HG03432 (cell line): ENCODE measurements at regions not wholly inside any gene's neighbourhood (a gene's known extent, or its start where the extent isn't known, plus 50 kb on each side); places are given as distances from the start of the nearest gene placed in this dataset.
"Not testable (repeated sequence)": the region's sequence is repeated elsewhere in the genome, so short reads cannot be mapped to it uniquely, and the experiment has no call there.

ENCODE experiments used
- ATAC-seq: cut with Tn5 transposase; IDR thresholded peaks from one replicate; pipeline ENCODE4 v1.9.1; 2021; ENCODE audit warnings: mild to moderate bottlenecking, moderate library complexity; ENCODE audit not compliant: unreplicated experiment

DNA sequence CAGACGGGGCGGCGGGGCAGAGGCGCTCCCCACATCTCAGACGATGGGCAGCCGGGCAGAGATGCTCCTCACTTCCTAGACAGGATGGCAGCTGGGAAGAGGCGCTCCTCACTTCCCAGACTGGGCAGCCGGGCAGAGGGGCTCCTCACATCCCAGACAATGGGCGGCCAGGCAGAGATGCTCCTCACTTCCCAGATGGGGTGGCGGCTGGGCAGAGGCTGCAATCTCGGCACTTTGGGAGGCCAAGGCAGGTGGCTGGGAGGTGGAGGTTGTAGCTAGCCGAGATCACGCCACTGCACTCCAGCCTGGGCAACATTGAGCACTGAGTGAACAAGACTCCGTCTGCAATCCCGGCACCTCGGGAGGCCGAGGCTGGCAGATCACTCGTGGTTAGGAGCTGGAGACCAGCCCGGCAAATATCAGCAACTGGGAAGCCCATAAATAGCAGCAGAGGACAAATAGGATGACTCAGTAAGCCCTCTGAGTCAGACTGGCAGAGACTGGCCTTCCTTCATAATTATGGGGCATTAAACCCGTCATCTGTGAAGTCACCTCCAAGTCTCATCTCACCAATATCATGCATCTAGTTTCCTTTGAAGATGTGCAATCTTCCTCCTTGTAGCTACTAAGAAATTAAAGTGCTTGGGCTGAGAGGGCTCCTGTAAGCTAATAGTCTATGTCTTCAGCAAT, 337.3 kb downstream of the GOLGA6L6 start:
- ATAC-seq: not testable (repeated sequence)

GRCh38 chr15:20203649-20204150, 337.9 kb downstream of the GOLGA6L6 start:
- ATAC-seq: not testable (repeated sequence)

DNA sequence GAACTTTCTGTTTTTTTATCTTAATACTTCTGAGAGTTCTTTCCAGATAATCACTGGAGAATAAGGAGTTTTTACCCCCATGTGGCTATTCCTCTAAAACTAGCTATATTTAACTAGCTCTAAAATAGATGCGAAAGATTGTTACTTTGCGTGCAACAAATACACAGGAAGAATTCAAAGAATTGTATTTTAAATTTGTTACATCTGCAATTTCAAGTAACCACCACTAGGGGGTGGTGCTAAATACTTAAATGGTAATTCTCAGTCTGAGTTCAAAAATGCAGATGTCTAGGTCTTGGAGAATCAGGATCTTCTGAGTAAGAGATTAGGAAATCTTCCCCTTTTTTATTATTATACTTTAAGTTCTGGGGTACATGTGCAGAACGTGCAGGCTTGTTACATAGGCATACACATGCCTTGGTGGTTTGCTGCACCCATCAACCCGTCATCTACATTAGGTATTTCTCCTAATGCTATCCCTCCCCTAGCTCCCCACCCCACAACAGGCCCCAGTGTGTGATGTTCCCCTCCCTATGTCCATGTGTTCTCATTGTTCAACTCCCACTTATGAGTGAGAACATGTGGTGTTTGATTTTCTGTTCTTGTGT, 346.9 kb downstream of the GOLGA6L6 start:
- ATAC-seq: not testable (repeated sequence)

DNA sequence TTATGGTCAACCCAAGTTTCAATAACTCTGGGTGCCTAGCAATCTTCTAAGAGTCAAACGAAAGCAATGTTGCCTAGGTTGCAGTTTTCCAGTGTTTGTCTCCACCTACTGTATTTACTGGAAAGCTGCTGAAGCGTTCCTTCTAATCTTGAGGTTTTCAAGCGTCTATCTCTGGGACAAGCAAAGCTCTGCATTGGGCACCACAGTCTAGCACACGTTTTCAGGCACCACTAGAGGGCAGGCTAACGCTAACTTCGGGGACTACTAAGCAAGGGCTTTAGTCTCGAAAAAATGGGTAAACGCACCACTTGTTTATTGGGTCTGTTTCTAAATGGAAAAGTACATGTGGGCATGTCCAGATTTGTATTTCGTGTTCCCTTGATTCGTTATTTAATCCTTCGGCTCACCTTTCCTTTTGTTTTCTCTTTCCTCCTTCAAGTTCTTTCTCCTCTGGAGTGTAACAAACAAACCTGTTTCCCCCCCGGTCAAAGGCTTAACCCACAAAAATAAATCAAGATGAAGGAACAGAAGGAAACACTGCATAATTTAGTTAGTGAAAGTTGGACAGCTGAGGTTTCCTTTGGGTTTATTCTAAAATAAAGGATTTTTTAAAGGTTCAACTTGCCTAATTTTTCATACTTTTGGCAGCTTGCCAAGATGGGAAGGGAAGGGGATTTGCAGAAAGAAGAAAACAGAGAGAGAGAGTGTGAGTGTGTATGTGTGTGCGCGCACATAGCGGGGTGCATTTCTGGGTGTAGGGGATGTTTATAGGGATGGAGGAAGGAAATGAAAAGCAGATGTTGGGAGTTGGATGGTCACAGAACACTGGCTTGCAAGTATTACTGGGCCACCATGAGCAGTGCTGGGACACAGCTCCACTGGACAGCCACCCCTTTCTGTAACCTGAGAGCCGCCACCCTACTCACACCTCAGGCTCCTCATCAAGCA, 348.3 kb downstream of the GOLGA6L6 start:
- peak; percentile 88 for ATAC-seq

DNA sequence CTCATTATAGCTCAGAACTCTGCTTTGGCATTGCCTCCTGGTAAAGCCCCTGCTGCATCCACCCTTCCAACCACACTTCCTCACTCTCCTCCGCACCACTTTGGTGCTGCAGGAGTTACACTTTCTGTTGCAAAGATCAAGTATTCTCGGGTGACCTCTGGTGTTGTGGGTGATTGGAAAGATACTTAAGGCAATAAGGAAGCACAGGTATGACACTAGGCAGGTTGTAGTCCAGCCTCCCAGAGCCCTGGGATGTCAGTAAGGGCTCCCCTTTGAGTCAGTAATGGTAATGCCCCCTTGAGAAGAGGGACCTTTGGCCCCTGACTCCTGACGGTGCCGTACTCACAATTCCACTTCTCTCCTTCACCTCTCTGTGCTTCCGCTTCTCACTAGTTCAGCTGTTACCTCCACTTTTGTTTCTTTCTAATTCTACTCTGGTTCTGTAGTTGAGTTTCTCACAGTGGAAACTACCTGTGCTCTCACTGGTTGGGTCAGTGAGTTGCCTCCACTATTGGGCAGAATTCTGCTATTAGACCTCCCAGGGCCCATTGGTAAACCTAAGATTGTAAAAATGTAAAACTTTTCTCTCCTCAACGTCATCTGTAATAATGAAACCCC, 350.0 kb downstream of the GOLGA6L6 start:
- ATAC-seq: not testable (repeated sequence)

GRCh38 chr15:20188611-20189010, 353.0 kb downstream of the GOLGA6L6 start:
- ATAC-seq: not testable (repeated sequence)

DNA sequence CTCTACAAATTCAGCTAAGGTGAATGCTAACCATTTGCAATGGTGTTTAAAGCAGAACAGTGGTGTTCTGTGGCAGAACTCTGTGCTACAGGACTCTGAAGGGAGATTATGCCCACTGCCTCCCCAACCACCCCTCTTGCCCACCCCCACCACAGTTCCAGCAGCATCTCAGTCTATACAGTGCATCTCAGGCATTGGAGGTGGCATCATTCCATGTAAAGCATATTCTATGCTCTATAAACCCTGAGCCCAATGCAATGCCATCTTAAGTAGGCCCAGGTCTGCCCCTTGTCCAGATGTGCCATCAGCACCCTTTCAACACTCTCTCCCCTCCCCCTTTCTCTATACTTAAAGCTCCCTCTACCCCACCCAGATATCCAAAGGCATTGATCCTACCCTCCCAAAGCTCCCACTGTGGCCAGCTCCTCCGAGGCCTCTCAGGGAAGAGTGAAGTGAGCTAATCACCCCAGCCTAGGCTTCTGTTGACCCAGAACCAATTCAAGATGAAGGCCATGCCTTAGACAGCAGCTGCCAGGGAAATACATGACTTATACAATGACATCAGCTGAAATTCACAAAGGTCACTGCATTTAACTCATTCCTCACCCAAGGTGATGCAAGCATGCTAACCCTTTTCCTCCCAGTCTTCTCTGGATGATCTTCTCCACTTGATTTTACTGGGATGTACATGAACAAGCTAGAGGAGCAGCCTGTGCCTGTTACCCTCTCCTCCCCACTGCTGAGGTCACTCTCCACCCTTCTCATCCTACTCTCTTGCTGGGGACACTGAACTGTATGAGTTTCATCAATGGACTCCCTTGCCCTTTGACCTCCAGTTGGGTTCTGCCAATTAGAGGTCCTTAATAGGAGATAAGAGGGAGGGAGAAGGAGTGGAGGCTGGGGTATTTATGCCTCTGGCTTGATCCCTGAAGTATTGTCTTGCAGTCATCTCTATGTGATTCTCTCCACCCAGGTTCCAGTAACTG, 353.9 kb downstream of the GOLGA6L6 start:
- not testable (repeated sequence) for ATAC-seq

GRCh38 chr15:20184879-20185278, 356.7 kb downstream of the GOLGA6L6 start:
- not testable (repeated sequence) for ATAC-seq

DNA sequence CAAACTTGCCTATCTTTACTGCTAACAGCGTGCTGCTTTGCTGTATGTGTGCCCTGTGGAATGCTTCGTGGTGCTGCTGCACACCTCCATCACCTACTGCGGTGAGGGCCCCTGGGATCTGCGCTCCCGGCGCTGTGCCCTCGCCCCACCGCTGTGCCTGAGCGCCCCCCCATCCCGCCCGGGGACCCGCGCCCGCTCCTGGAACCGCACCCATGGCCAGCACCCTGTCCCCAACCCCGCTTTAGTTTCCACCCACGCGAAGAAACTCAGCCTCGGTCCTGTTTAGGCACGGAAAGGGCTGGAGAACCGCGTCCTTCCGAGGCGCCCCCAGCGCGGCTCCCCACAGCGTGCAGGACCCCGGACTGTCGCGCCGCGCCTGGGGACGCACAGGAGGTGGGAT, 373.4 kb downstream of the GOLGA6L6 start:
- not testable (repeated sequence) for ATAC-seq

- ATAC-seq: not testable (repeated sequence)
Observed at GRCh38 chr15:20153528-20153927, 388.1 kb downstream of the GOLGA6L6 start.

DNA sequence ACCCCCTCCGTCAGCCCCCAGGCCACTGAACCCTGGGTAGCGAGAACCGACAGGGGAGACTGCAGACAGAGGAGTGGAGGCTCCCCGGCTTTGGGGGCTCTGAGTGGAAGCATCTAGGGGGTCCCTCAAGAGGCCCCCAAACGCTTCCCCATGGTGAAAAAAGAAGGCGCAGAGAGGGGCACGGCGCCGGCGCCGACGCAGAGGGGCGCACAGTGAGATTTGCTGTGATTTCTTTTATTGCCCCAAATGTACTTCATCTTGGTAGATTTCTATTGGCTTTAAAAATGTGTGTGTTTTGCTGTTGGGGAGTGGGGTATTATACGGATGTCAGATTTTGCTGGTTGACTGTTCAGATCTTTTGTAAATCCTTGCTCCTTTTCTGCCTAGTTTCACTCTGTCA, 392.9 kb downstream of the GOLGA6L6 start:
- not testable (repeated sequence) for ATAC-seq

DNA sequence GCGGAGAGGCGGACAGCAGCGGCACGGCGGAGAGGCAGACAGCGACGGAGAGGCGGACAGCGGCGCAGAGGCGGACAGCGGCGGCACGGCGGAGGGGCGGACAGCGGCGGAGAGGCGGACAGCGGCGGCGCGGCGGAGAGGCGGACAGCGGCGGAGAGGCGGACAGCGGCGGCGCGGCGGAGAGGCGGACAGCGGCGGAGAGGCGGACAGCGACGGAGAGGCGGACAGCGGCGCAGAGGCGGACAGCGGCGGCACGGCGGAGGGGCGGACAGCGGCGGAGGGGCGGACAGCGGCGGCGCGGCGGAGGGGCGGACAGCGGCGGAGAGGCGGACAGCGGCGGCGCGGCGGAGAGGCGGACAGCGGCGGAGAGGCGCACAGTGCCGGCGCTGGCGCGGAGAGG, 393.6 kb downstream of the GOLGA6L6 start:
- not testable (repeated sequence) for ATAC-seq

DNA sequence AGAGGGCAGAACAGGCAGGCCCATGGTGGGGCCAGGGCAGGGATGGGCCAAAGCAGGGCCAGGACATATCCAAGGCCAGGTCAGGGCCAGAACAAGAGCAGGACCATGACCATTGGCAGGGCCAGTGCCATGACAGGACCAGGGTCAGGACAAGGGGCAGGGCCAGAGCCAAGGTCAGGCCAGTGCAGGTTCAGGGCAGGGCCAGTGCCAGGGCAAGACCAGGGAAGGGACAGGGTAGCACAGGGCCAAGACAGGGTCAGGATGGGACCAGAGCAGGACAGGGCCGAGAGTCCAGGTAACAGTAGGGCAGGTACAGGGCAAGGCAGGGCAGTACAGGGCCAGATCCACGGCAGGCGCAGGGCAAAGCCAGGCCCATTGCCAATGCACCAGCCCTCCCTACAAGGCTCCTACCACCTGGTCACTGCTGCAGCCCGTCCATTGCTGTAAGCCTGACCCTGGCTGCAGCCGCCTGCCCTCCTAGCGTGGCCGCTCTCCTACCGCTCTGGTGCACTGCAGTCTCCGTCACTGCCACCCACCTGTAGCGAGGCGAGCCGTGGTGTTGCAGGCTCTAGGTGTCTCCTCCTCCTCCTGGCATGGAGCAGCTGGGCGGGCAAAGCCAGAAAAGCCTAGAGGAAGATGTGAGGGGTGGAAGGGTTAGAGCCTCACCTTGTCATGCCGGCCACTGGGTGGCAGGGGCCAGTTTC, 397.1 kb downstream of the GOLGA6L6 start:
- not testable (repeated sequence) for ATAC-seq

DNA sequence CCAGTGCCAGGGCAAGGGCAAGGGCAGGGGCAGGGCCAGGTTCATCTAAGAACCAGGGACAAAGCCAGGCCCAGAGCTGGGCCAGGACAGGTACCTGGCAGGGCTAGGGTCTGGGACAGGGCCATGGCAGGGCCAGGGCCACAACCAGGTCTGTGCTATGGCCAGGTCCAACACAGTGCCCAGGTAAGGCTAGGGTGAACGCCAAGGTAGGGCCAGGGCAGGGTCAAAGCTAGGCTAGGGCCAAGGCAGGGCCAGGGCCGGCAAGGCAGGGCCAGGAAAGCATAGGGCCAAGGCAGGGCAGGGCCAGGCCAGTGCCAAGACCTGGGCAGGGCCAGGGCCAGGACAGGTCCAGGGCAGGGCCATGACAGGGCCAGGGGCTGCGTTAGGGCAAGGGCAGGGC, 398.7 kb downstream of the GOLGA6L6 start:
- ATAC-seq: not testable (repeated sequence)

DNA sequence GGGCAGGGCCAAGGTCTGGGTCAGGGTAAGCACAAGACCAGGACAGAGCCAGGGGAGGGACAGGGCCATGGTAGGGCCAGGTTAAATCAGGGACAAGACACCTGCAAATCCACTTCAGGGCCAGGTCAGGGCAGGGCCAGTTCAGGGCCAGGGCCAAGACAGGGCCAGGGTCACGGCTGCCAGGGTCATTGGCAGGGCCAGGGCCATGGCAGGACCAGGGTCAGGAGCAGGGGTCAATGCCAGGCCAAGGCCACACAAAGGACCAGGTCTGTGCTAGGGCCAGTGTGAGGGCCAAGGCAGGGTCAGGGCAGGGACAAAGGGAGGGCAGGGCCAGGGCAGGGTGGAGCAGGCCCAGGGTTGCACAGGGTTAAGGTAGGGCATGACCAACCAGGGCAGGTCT, 399.2 kb downstream of the GOLGA6L6 start:
- ATAC-seq: not testable (repeated sequence)

DNA sequence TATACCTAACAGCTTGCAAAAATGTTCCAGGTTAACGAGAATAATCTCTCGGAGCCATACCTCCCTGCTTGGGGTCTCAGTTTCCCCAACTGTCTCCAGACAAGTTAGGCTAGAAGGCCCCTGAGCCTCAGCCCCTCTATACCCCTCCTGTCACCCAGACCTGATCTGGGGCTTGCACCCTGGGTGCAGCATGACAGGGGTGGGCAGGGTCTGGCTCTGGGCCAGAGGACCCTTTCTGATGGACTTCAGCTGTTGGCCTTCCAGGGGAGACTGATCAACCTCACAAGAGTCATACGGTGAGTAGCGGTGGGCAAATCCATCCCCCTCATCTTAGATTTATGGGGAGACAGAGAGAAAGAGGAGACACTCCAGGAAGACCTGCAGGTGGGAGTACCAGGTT, 416.9 kb downstream of the GOLGA6L6 start:
- ATAC-seq: not testable (repeated sequence)

GRCh38 chr15:20106026-20106425, 435.6 kb downstream of the GOLGA6L6 start:
- ATAC-seq: no peak

- not testable (repeated sequence) for ATAC-seq
Observed at GRCh38 chr15:20105011-20105990, 436.3 kb downstream of the GOLGA6L6 start.
